ENCODE measurements at regions not wholly inside any gene's neighbourhood (a gene's known extent, or its start where the extent isn't known, plus 50 kb on each side); places are given as distances from the start of the nearest gene placed in this dataset.

- TF ChIP-seq EZH2 (optimal IDR thresholded peaks at IDR 0.05; ENCODE audit: low read depth, low read length) (no peak), CTCF (IDR thresholded peaks at IDR 0.05; ENCODE audit: low read length) (no peak)
Observed at GRCh38 chr6:68317366-68317765, 317.7 kb upstream of the ADGRB3 start.
